HG03521 (cell line): ENCODE measurements at regions not wholly inside any gene's neighbourhood (a gene's known extent, or its start where the extent isn't known, plus 50 kb on each side); places are given as distances from the start of the nearest gene placed in this dataset.

Experiments used
- ATAC-seq: cut with Tn5 transposase; IDR thresholded peaks from one replicate; pipeline ENCODE4 v1.9.1; 2021; ENCODE audit warnings: mild to moderate bottlenecking, moderate library complexity; ENCODE audit not compliant: unreplicated experiment

DNA sequence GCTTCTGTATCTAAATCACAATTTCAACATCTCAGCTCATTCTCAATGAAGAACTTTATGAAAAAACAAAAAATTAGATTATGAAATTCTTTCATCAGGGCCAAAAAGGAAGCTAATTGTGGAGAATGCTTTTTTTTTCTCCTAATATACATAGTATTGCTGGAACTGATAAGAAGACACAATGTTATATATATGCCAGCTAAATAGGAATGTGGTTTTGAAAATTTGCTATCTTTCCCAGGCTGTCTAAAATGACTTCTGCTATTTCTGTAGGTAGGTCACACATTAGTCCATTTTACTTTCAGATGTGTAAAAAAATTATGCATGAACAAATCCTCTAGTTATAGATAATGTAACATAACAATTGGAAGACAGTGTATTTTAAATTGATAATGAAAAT lies 732.9 kb downstream of the RWDD3 start:
- ATAC-seq: no peak

GRCh38 chr1:95974586-95974985 lies 740.6 kb downstream of the RWDD3 start:
- no peak for ATAC-seq

DNA sequence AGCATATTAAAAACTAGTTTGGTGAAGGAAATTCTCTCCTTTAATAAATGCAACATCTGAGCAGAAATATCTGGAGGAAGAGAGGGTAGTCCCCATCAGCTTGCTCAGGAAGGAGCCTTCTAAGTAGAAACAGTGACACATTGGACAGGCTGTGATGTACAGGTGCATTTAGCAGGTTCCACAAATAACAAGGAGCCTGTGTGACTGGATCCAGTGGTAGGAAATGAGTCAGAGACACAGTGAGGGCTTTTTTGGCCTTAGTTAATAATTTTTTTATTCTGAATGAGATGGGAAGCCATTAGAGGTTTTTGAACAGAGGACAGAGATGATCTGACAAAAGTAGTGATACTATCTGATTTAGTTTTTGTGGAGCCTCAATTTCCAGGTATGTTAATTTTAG lies 738.9 kb upstream of the PTBP2 start:
- ATAC-seq: no peak

DNA sequence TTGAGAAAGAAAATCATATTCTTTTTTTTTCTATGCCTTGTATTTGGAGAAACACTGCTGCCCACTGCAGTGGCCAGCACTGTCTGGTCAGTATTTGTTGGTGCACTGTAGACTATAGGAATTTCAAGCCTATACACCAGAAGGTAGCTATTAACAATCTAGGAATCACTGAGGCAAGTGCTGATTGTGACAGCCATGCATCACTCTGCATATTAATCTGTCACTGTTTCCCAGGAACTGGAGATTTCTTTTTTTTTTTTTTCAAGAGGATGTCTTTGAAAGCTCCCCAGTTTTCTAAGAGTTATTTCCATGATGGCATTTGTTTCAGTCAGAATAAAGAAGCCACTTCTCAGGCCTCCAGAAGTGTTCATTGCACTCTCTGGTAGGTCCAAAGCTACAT lies 737.8 kb upstream of the PTBP2 start:
- ATAC-seq: no peak

GRCh38 chr1:95984798-95985374 lies 736.7 kb upstream of the PTBP2 start:
- no peak for ATAC-seq

- no peak for ATAC-seq
Observed at GRCh38 chr1:95990033-95990432, 731.6 kb upstream of the PTBP2 start.

DNA sequence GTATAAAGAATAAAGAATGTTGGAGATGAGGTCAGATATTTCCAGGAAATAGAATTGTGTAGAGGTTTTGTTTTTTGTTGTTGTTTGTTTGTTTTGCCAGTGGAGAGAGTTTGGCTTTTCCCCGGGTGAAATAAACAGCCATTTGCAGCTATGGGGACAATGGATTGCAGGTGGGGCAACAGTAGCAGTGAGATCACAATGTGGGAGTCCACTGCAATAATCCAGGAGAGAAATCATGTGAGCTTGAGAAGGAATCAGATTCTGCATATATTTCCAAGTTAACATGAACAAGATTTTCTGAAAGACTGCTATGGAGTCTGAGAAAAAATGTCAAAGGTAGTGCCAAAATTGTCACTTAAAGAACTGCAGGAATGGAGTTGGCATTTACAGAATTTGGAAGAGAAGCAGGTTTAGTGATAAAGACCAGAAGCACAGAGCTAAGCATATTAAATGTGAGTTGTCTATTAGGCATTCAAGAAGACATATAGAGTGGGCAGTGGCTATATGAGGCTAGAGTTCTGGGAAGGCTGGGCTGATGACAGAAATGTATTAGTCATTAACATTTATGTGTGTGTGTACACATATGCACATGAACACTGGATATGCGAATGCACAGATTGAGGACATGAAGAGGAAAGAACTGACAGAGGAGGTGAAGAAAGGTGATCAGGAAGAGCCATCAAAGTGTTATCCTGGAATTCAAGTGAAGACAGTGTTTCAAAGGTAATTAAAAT lies 729.6 kb upstream of the PTBP2 start:
- no peak for ATAC-seq

GRCh38 chr1:95994643-95995042 lies 726.9 kb upstream of the PTBP2 start:
- ATAC-seq: no peak

DNA sequence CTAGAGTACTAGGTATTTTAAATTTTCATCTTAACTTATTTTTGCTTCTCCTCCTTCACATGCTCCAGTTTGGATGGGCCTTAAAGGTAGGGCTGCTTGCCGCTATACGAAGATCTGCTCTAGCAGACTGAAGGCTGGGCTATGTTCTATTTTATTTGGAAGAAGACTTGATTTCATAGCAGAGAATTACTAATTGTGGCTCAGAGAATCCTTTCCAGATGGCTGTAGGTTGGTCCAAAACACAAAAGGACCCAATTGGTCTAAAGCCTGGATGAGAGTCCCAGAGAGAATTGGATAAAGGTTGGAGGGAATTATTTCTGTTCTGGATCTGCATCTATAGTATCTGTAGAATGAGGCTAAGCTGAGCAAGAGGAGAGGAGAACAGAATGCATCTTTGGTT lies 719.4 kb upstream of the PTBP2 start:
- no peak for ATAC-seq

DNA sequence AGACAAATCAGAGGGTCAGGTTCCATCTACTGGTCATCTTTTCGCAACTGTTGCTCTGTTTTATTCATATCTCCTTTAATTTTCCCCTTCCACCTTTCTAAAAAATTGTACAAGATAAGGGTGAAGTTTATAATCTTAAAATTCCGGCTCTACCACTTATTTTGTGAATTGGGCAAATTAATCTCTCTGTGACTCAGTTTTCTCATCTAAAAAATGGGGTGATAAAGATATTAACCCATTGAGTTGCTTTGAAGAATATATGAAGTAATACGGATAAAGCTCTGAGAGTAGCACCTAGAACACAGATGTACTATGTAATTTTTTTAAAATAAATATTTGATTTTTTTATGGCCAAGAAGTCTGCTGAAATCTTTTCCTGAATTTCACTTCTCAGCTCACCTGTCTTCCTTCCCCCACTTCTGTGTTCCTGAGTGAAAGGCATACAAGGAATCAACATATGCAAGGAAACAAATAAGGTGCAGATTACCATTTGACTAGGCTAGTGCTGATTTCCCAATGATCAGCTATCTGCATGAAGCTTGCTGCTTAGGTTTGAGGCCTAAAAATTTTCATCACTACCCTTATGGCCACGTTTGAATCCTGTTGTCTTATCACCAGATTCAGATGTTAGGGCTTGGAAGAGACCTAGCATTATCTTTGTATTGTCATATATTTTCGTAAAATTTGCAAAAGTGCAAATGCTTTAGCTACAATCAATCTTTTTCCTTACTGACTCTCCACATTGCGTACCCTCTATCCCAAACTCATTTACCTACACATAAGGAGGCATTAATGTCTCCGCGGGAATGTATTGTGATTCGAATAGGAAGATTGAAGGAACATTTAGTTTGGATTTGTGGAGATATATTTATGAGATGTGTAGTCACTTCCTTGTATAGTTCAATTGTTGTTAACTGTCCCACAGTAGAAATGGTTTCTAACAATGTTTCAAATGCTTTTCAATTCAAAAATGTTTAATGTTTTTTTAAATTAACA lies 718.3 kb upstream of the PTBP2 start:
- no peak for ATAC-seq

DNA sequence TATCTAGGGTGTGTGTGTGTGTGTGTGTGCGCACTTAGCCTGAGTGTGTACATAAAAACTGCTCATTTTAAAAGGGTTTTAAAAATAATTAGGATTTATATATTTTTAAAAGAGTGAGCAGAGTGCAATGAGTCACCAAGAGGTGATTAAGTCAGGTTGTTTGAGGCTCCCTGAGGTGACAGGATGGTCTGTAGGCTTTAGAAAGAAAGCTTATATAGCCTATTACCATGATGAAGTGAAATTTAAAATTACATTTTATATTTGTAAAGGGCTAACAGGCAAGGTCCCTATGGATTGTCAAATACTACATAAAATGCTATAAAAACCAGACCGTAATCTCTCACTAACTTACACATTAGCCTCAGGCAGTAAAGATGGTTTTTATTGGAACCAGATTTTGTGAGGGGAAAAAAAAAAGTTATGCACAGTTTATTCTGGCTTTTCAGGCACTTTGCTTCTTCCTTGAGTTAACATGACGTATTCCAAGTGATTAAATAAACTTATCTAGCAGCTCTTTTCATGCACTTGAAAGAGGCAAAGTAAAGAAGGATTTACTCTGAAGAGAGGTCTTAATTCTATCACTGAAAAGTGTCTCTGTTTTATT lies 711.7 kb upstream of the PTBP2 start:
- no peak for ATAC-seq

DNA sequence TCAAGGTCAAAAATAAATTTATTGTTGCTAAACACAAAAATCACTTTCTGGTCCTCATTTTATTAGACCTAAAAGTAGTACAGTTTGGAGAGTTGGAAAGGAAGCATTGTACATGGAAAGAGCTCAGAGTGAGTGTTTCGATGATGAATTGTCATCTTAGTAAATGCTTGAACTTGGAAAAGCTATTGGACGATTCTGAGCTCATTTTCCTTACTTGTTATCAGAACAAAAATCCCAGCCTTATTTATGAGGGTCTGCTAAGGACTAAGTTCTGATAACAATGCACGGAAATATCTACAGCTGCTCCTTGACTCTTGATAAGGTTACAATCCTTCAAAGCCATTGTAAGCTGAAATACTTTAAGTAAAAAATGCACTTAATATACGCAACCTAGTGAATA lies 710.0 kb upstream of the PTBP2 start:
- ATAC-seq: no peak

DNA sequence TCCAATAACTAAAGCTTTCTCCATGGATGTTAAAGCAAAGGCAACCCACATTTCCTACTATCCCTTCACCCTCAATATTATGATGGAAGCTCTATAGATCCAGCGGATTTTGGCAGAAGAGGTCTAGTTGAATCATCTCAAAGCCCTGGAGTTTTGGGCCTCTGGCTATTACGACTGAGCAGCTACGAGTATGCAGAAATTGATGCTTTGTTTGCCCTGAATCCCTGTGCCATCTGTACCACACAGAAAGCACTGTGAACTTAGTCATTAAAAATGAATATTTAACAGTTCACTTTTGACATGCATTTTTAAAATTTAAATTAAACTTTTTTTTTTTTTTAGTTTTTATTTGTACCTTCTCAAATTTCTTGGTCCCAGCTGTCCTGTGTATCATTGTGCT lies 705.4 kb upstream of the PTBP2 start:
- ATAC-seq: no peak

DNA sequence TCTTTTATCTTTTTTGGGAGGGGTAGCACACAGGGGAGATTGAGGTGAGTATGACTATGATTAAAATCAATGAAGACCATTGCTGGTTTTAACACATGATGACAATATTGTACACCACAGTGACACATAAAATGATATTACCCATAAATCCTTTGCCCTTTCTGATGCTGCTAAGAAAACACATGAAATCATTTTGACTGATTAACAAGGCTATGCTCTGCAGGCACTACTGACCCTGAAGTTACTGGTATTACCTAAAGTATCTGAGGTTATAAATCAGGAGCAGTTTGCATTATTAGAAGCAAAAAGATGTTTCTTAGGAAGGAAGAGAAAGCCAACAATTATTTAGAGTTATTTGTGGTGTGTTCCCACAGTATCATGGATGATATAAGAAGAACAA lies 701.2 kb upstream of the PTBP2 start:
- ATAC-seq: no peak

DNA sequence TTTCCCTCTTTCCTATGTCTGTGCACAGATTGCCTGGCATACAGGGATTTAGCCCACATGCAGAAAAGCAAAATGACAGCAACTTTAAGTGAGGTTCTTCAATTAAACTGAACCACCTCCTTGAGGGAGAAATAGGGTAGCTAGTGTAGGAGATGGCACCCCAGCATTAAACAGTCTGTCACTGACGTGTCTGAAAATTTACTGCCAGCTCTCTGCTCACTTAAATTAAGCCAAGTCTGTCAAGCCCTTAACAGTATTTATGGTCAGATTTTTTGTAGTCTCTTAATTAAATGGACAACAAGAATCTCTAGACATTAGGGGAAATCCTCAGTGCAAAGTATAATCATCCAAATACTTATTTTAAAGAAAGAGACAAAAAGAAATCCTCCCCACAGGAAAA lies 696.5 kb upstream of the PTBP2 start:
- no peak for ATAC-seq

GRCh38 chr1:96028071-96028470 lies 693.5 kb upstream of the PTBP2 start:
- ATAC-seq: no peak

DNA sequence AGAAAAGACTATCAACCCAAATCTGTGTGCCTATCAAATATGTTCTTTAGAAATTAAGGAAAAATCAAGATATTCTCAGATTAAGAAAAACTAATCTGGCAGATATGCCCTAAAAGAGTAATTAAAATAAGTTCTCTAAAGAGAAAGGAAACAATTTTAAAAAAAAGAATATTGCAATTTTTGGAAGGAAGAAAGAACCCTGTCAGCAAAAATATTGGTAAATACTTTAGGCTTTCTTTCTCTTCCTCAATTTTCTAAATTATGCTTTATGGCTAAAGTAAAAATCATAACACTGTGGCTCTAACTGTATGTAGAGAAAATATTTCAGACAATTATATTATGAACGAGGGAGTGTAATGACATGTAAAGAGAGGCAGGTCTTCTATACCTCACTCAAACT lies 691.3 kb upstream of the PTBP2 start:
- no peak for ATAC-seq

- ATAC-seq: no peak
Observed at GRCh38 chr1:96034006-96034405, 687.6 kb upstream of the PTBP2 start.

- ATAC-seq: no peak
Observed at GRCh38 chr1:96036763-96037162, 684.8 kb upstream of the PTBP2 start.

- ATAC-seq: no peak
Observed at GRCh38 chr1:96038636-96039035, 682.9 kb upstream of the PTBP2 start.

DNA sequence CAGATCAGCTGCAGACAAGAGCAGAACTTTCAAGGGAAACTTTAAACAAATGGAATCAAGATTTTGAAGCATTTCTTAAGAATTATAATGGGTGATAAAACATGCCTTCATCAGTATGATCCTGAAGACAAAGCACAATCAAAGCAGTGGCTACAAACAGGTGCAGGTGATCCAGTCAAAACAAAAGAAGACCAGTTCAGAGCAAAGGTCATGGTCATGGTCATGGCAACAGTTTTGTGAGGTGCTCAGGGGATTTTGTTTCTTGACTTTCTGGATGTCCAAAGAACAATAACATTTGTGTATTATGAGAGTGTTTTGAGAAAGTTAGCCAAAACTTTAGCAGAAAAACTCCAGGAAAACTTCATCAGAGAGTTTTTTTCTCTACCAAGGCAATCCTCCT lies 681.7 kb upstream of the PTBP2 start:
- ATAC-seq: no peak
